ENCODE measurements at regions not wholly inside any gene's neighbourhood (a gene's known extent, or its start where the extent isn't known, plus 50 kb on each side); places are given as distances from the start of the nearest gene placed in this dataset.

GRCh38 chr10:58885146-58885545, 291.3 kb upstream of the PHYHIPL start:
- no peak for DNase-seq (ENCODE audit: low read depth)
- TF ChIP-seq CTCF (conservative IDR thresholded peaks at IDR 0.05; ENCODE audit: low read depth, low read length) = no peak
- H3K4me3 ChIP-seq (ENCODE audit: low read depth, low read length) = no peak overlapping the region

GRCh38 chr10:58885686-58886345, 290.6 kb upstream of the PHYHIPL start:
- no peak for TF ChIP-seq CTCF (conservative IDR thresholded peaks at IDR 0.05; ENCODE audit: low read depth, low read length)

DNA sequence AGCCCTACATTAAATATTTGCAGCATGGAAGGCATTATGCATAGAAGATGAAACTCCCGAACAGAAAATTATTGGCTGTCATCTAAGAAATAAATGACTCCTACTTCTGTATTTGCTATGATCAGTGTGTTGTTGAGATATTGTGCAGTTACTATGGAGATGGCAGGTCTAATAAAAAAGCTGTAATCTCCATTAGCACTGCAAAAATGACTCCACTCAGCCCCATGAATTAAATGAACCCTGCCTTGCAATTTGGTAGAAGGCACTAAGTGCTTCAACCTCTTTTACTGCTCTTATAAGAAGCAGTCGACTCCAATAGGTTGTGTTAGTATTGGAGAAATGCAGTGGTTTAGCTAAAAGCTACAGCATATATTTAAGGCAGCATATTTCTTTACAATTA, 290.0 kb upstream of the PHYHIPL start:
- TF ChIP-seq CTCF (conservative IDR thresholded peaks at IDR 0.05; ENCODE audit: low read depth, low read length) = no peak
- H3K4me3 ChIP-seq (ENCODE audit: low read depth, low read length) = no peak overlapping the region
- DNase-seq (ENCODE audit: low read depth) = no peak

More at GRCh38 chr10:58885686-58886345, 290.6 kb upstream of the PHYHIPL start:
- H3K4me3 ChIP-seq (ENCODE audit: low read depth, low read length) = no peak overlapping the region
- no peak for DNase-seq (ENCODE audit: low read depth)

DNA sequence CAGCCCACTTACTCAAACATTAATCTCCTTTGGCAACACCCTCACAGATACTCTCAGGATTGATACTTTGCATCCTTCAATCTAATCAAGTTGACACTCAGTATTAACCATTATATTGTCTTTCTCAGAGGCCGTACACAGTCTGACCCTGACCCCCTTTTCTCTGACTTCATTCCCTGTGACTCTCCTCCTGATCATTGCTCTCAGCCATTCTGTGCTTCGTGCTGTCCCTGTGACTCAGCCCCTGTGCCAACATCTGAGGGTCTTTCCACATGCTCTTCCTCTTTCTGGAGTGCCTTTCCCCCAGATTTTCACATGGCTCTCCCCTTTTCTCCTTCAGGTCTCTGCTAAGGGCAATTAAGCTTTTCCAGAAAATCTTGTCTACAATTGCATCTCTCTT, 289.0 kb upstream of the PHYHIPL start:
- no peak for DNase-seq (ENCODE audit: low read depth)
- no peak for TF ChIP-seq CTCF (conservative IDR thresholded peaks at IDR 0.05; ENCODE audit: low read depth, low read length)
- H3K4me3 ChIP-seq (ENCODE audit: low read depth, low read length) = no peak overlapping the region

DNA sequence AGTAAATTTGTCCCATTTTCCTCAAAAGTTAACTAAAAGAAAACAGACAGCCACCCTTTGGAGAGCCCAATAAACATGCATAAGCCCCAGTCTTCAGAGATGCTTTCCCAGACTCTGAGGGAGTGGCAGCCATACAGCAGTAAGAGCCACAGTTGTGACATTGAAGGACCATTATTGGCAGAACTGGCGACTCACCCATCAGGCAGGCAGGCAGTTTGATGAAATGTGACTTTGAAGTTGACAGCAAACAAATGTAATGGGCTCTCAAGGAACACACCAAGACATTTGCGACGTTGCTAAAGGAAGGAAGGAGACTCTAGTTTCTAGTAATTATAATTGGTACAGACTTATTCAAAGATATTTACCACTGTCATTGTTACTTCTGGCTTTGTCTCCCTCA, 287.5 kb upstream of the PHYHIPL start:
- no peak for TF ChIP-seq CTCF (conservative IDR thresholded peaks at IDR 0.05; ENCODE audit: low read depth, low read length)
- DNase-seq (ENCODE audit: low read depth) = no peak
- no peak overlapping the region for H3K4me3 ChIP-seq (ENCODE audit: low read depth, low read length)

GRCh38 chr10:58892031-58892531, 284.4 kb upstream of the PHYHIPL start:
- DNase-seq (ENCODE audit: low read depth) = no peak
- no peak for TF ChIP-seq CTCF (conservative IDR thresholded peaks at IDR 0.05; ENCODE audit: low read depth, low read length)
- H3K4me3 ChIP-seq (ENCODE audit: low read depth, low read length) = no peak overlapping the region

GRCh38 chr10:58894929-58895328, 281.5 kb upstream of the PHYHIPL start:
- no peak for DNase-seq (ENCODE audit: low read depth)
- TF ChIP-seq CTCF (conservative IDR thresholded peaks at IDR 0.05; ENCODE audit: low read depth, low read length) = peak; percentile 16
- H3K4me3 ChIP-seq (ENCODE audit: low read depth, low read length) = no peak overlapping the region
